SK-N-SH (cell line): ENCODE measurements at regions not wholly inside any gene's neighbourhood (a gene's known extent, or its start where the extent isn't known, plus 50 kb on each side); places are given as distances from the start of the nearest gene placed in this dataset.

Experiments
- CTCF ChIA-PET: fragments of 300-600, 350-600 bp; formaldehyde crosslinking; extraction: SDS; loops from one replicate; lab custom pipeline; 2021; lab: Yijun Ruan, JAX
- POLR2A ChIA-PET: fragments of 350-600 bp; sonication (Branson Sonifier 250); formaldehyde crosslinking; extraction: SDS; loops from one replicate; lab custom pipeline; 2020; ENCODE audit warnings: antibody characterized with exemption, inconsistent platforms; lab: Yijun Ruan, JAX
- DNase-seq: peaks from one replicate; pipeline ENCODE4 v3.0.0; 2012
- H2AFZ ChIP-seq: fragments of 200-600 bp; sonication (generic); 2 replicates; pipeline ENCODE4 v1.8.1; 2016; ENCODE audit warnings: antibody characterized with exemption, mild to moderate bottlenecking, low read depth
- H3F3A ChIP-seq: fragments of 200-600 bp; sonication (generic); replicated peaks from 2 replicates; pipeline ENCODE3; 2016; ENCODE audit warnings: antibody characterized with exemption, mild to moderate bottlenecking; ENCODE audit not compliant: insufficient read depth
- H3K27ac ChIP-seq, 2 experiments: fragments of 200-500 bp in 1 of 2; fragments of 200-600 bp in 1 of 2; sonication (Bioruptor generic) in 1 of 2; sonication (generic), shearing (Covaris generic) in 1 of 2; 2 replicates each; pipeline versions ENCODE4 v1.5.1 to v1.6.1; 2014 to 2016; ENCODE audit warnings: low read depth in 2 of 2, inconsistent platforms in 1 of 2, low read length in 1 of 2, mild to moderate bottlenecking in 1 of 2, mixed read lengths in 1 of 2
- H3K27me3 ChIP-seq: fragments of 200-600 bp; sonication (generic), shearing (Covaris generic); 2 replicates; pipeline ENCODE4 v1.6.1; 2016; ENCODE audit warnings: mixed run types; ENCODE audit not compliant: insufficient read depth
- H3K36me3 ChIP-seq, 2 experiments: fragments of 200-500 bp in 1 of 2; fragments of 200-600 bp in 1 of 2; sonication (Bioruptor generic) in 1 of 2; sonication (generic) in 1 of 2; replicated peaks in 1 of 2; 2 replicates each; pipeline versions ENCODE3 to v1.5.1; 2014 to 2016; ENCODE audit warnings: low read length in 1 of 2, mild to moderate bottlenecking in 1 of 2; ENCODE audit not compliant: insufficient read depth in 2 of 2, control insufficient read depth in 1 of 2
- H3K4me1 ChIP-seq, 2 experiments: fragments of 200-500 bp in 1 of 2; fragments of 200-600 bp in 1 of 2; sonication (Bioruptor generic) in 1 of 2; sonication (generic), shearing (Covaris generic) in 1 of 2; 2 replicates each; pipeline versions ENCODE4 v1.5.1 to v1.6.1; 2014 to 2016; ENCODE audit warnings: low read depth in 1 of 2, low read length in 1 of 2, mixed run types in 1 of 2; ENCODE audit not compliant: insufficient read depth in 2 of 2, control insufficient read depth in 1 of 2
- H3K4me2 ChIP-seq: fragments of 200-600 bp; sonication (generic), shearing (Covaris generic); 2 replicates; pipeline ENCODE4 v1.6.1; 2017; ENCODE audit warnings: mixed run types
- H3K4me3 ChIP-seq, 2 experiments: fragments of 200-500 bp in 1 of 2; fragments of 200-600 bp in 1 of 2; sonication (Bioruptor generic) in 1 of 2; sonication (generic), shearing (Covaris generic) in 1 of 2; 2 replicates each; pipeline versions ENCODE4 v1.5.1 to v1.8.1; 2014 to 2016; ENCODE audit warnings: low read depth in 2 of 2, inconsistent platforms in 1 of 2, low read length in 1 of 2, mild to moderate bottlenecking in 1 of 2, mixed read lengths in 1 of 2, moderate library complexity in 1 of 2
- H3K79me2 ChIP-seq: fragments of 200-600 bp; sonication (generic); 2 replicates; pipeline ENCODE4 v1.8.1; 2017; ENCODE audit warnings: mild to moderate bottlenecking; ENCODE audit not compliant: insufficient read depth
- H3K9ac ChIP-seq: fragments of 200-600 bp; sonication (generic); 2 replicates; pipeline ENCODE4 v1.6.1; 2017; ENCODE audit warnings: mixed run types
- H3K9me2 ChIP-seq: fragments of 200-600 bp; sonication (generic); 2 replicates; pipeline ENCODE4 v1.6.1; 2017; ENCODE audit warnings: mixed run types
- H3K9me3 ChIP-seq: fragments of 200-600 bp; sonication (generic); 2 replicates; pipeline ENCODE4 v1.6.1; 2017; ENCODE audit warnings: mixed run types, mild to moderate bottlenecking, moderate library complexity
- H4K20me1 ChIP-seq: fragments of 200-600 bp; sonication (generic); 2 replicates; pipeline ENCODE4 v1.6.1; 2017; ENCODE audit warnings: mild to moderate bottlenecking, mixed run types; ENCODE audit not compliant: insufficient read depth
- FOSL2 ChIP-seq: IDR thresholded peaks from 2 replicates; pipeline ENCODE4 v1.4.0; 2012; ENCODE audit warnings: low read depth, mild to moderate bottlenecking, moderate library complexity, borderline replicate concordance
- FOXM1 ChIP-seq: IDR thresholded peaks from 2 replicates; pipeline ENCODE4 v1.4.0; 2012; ENCODE audit warnings: low read depth, mild to moderate bottlenecking
- IRF3 ChIP-seq: fragments of 150-350 bp; IDR thresholded peaks from 2 replicates; pipeline ENCODE4 v1.6.1; 2016; ENCODE audit warnings: mild to moderate bottlenecking, low read depth, low read length
- JUND ChIP-seq: IDR thresholded peaks from 2 replicates; pipeline ENCODE4 v1.4.0; 2012
- PBX3 ChIP-seq: IDR thresholded peaks from 2 replicates; pipeline ENCODE4; 2012
- REST ChIP-seq: IDR thresholded peaks from 2 replicates; pipeline ENCODE4 v1.6.1; 2012; ENCODE audit warnings: mild to moderate bottlenecking, low read depth, low read length, moderate library complexity
- SIN3A ChIP-seq: IDR thresholded peaks from 2 replicates; pipeline ENCODE4 v1.6.1; 2012; ENCODE audit warnings: low read depth, mild to moderate bottlenecking, low read length, moderate library complexity, borderline replicate concordance
- TCF12 ChIP-seq: IDR thresholded peaks from 2 replicates; pipeline ENCODE4 v1.4.0; 2012
- TEAD4 ChIP-seq: IDR thresholded peaks from 2 replicates; pipeline ENCODE4 v1.4.0; 2012; ENCODE audit warnings: mild to moderate bottlenecking, borderline replicate concordance; ENCODE audit not compliant: insufficient read depth
- USF1 ChIP-seq: IDR thresholded peaks from 2 replicates; pipeline ENCODE4 v1.4.0; 2012; ENCODE audit warnings: low read depth, borderline replicate concordance
- ZBTB33 ChIP-seq: IDR thresholded peaks from 2 replicates; pipeline ENCODE4 v1.4.0; 2012; ENCODE audit warnings: low read depth, borderline replicate concordance
- WGBS: methylation state at CpG from one replicate; pipeline ENCODE4 v1.1.6; 2017; ENCODE audit warnings: low lambda C conversion rate; 5-methylcytosine and 5-hydroxymethylcytosine counted together

GRCh38 chr4:181661090-181661489 lies 582.1 kb upstream of the TENM3 start (continued):
- TF ChIP-seq ZBTB33 (no peak), IRF3 (no peak), TEAD4 (peak; percentile 11; the same call in 1 of the 2 replicates), JUND (peak; percentile 52), FOSL2 (peak; percentile 76; the same call in 1 of the 2 replicates)

GRCh38 chr4:181661923-181662322 lies 581.3 kb upstream of the TENM3 start:
- Histone ChIP-seq H3K4me1 (peaks cover 0 to 8% of the 10 kb centered on the region in 2 experiments; a peak in 2 of 4 replicates), H4K20me1 (no peaks in the 10 kb centered on the region), H3K36me3 (no peaks in the 10 kb centered on the region), H3K9ac (no peak overlapping the region), H3F3A (peaks cover 8% of the 10 kb centered on the region), H3K4me2 (no peak overlapping the region), H3K79me2 (no peaks in the 10 kb centered on the region), H3K9me2 (no peaks in the 10 kb centered on the region), H3K9me3 (no peaks in the 10 kb centered on the region), H3K4me3 (no peak overlapping the region), H2AFZ (peak overlapping the region; percentile 24; the same call in 1 of the 2 replicates), H3K27me3 (no peaks in the 10 kb centered on the region), H3K27ac (peak overlapping the region in 1 of 2 experiments; percentile 54; a peak in 3 of 4 replicates)
- no peak for DNase-seq
- WGBS: 31% methylated on average over 2 of the region's 2 CpGs
- CTCF ChIA-PET: interaction anchor here (0.6 kb wide), 1 partner anchor 12 kb away, joined by 3 read pairs; no protein-coding TSS in a partner anchor
- TF ChIP-seq REST: no peak
- TF ChIP-seq SIN3A: no peak
- no peak for TF ChIP-seq USF1
- no peak for TF ChIP-seq FOXM1
- no peak for TF ChIP-seq TCF12
- no peak for TF ChIP-seq PBX3
- TF ChIP-seq, all 33 proteins: peak for 0
- POLR2A ChIA-PET: no interaction called here
